ENCODE measurements at regions not wholly inside any gene's neighbourhood (a gene's known extent, or its start where the extent isn't known, plus 50 kb on each side); places are given as distances from the start of the nearest gene placed in this dataset.

GRCh38 chr5:4614088-4614487 is 526.0 kb upstream of the ADAMTS16 start:
- TF ChIP-seq CTCF (tag by site-specific recombination; IDR thresholded peaks at IDR 0.05) (no peak), ZNF121 (tag by site-specific recombination; IDR thresholded peaks at IDR 0.05) (no peak), PRDM10 (tag by site-specific recombination; IDR thresholded peaks at IDR 0.05) (no peak), ZSCAN5A (tag by site-specific recombination; IDR thresholded peaks at IDR 0.05) (no peak), ZFP37 (tag by site-specific recombination; IDR thresholded peaks at IDR 0.05) (no peak), ZNF19 (tag by site-specific recombination; IDR thresholded peaks at IDR 0.05; ENCODE audit: low read depth) (no peak), MZF1 (tag by site-specific recombination; IDR thresholded peaks at IDR 0.05; ENCODE audit: borderline replicate concordance) (no peak), YY1 (tag by site-specific recombination; IDR thresholded peaks at IDR 0.05) (no peak), ZBTB10 (tag by site-specific recombination; IDR thresholded peaks at IDR 0.05) (no peak), GLIS1 (tag by site-specific recombination; IDR thresholded peaks at IDR 0.05) (no peak)
